PC-9 (cell line): ENCODE measurements at regions not wholly inside any gene's neighbourhood (a gene's known extent, or its start where the extent isn't known, plus 50 kb on each side); places are given as distances from the start of the nearest gene placed in this dataset.

Experiments used
- CTCF ChIP-seq: fragments of 200-600 bp; sonication (generic); conservative IDR thresholded peaks from 2 replicates; pipeline ENCODE4 v1.6.1; 2017; ENCODE audit warnings: mixed run types, antibody characterized with exemption, mild to moderate bottlenecking, moderate library complexity
- EZH2 ChIP-seq: fragments of 200-600 bp; sonication (generic); IDR thresholded peaks from 2 replicates; pipeline ENCODE4 v1.8.0; 2017; ENCODE audit warnings: antibody characterized with exemption, low read depth

DNA sequence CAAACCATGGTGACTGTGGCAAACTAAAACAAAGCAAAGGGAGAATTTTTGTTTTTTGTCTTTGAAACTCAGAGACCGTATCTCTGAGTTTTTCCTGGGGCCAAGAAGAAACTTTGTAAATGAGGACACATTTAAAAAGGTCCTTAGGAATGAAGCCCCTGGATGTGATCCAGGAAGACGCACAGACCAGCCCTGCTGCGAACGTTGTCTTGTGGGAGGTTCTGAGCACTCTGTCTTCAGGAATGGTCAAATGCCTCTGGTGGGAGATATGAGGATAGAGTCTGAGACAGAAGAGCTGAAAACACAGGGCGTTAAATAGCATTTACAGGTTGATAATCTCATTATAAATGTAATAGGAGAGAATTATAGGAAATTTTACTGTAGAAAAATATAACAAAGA lies 893.5 kb upstream of the KLHL29 start:
- TF ChIP-seq CTCF = no peak
- TF ChIP-seq EZH2 = no peak
